ENCODE measurements at regions not wholly inside any gene's neighbourhood (a gene's known extent, or its start where the extent isn't known, plus 50 kb on each side); places are given as distances from the start of the nearest gene placed in this dataset.

DNA sequence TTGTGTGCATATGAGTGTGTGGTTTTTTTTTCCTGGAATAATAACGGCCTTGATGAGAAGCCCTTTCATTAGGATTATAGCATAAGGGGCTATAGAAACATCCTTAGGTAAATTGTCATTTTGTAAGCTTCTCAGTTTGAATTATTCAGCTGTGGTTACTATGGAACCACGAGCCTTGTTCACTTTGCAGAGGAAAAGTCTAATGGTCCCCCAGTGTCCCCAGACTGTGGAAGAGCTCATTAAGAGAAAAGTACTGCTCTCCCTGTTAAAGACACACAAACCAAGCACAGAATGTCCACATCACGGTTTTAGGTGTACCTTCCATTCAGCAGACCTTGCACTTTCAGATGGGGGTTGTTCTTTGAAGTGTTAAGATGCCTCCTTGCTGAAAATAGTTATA is 199.3 kb upstream of the DEPDC1 start:
- TF ChIP-seq, protein P1, sequence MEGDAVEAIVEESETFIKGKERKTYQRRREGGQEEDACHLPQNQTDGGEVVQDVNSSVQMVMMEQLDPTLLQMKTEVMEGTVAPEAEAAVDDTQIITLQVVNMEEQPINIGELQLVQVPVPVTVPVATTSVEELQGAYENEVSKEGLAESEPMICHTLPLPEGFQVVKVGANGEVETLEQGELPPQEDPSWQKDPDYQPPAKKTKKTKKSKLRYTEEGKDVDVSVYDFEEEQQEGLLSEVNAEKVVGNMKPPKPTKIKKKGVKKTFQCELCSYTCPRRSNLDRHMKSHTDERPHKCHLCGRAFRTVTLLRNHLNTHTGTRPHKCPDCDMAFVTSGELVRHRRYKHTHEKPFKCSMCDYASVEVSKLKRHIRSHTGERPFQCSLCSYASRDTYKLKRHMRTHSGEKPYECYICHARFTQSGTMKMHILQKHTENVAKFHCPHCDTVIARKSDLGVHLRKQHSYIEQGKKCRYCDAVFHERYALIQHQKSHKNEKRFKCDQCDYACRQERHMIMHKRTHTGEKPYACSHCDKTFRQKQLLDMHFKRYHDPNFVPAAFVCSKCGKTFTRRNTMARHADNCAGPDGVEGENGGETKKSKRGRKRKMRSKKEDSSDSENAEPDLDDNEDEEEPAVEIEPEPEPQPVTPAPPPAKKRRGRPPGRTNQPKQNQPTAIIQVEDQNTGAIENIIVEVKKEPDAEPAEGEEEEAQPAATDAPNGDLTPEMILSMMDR (IDR thresholded peaks at IDR 0.05; ENCODE audit: poor library complexity, severe bottlenecking): no peak
- TF ChIP-seq, protein P2, sequence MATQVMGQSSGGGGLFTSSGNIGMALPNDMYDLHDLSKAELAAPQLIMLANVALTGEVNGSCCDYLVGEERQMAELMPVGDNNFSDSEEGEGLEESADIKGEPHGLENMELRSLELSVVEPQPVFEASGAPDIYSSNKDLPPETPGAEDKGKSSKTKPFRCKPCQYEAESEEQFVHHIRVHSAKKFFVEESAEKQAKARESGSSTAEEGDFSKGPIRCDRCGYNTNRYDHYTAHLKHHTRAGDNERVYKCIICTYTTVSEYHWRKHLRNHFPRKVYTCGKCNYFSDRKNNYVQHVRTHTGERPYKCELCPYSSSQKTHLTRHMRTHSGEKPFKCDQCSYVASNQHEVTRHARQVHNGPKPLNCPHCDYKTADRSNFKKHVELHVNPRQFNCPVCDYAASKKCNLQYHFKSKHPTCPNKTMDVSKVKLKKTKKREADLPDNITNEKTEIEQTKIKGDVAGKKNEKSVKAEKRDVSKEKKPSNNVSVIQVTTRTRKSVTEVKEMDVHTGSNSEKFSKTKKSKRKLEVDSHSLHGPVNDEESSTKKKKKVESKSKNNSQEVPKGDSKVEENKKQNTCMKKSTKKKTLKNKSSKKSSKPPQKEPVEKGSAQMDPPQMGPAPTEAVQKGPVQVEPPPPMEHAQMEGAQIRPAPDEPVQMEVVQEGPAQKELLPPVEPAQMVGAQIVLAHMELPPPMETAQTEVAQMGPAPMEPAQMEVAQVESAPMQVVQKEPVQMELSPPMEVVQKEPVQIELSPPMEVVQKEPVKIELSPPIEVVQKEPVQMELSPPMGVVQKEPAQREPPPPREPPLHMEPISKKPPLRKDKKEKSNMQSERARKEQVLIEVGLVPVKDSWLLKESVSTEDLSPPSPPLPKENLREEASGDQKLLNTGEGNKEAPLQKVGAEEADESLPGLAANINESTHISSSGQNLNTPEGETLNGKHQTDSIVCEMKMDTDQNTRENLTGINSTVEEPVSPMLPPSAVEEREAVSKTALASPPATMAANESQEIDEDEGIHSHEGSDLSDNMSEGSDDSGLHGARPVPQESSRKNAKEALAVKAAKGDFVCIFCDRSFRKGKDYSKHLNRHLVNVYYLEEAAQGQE (IDR thresholded peaks at IDR 0.05; ENCODE audit: borderline replicate concordance): no peak
- TF ChIP-seq RAD21 (conservative IDR thresholded peaks at IDR 0.05) (no peak), POLR2AphosphoS5 (IDR thresholded peaks at IDR 0.05) (no peak), EZH2 (IDR thresholded peaks at IDR 0.05; ENCODE audit: borderline replicate concordance, insufficient read depth, low read length, poor library complexity, severe bottlenecking) (no peak), TAF1 (IDR thresholded peaks at IDR 0.05; ENCODE audit: low read depth) (no peak), EP300 (conservative IDR thresholded peaks at IDR 0.05; ENCODE audit: poor library complexity, severe bottlenecking) (no peak), SMC3 (conservative IDR thresholded peaks at IDR 0.05; ENCODE audit: poor library complexity) (no peak)
